ENCODE measurements at regions not wholly inside any gene's neighbourhood (a gene's known extent, or its start where the extent isn't known, plus 50 kb on each side); places are given as distances from the start of the nearest gene placed in this dataset.

DNA sequence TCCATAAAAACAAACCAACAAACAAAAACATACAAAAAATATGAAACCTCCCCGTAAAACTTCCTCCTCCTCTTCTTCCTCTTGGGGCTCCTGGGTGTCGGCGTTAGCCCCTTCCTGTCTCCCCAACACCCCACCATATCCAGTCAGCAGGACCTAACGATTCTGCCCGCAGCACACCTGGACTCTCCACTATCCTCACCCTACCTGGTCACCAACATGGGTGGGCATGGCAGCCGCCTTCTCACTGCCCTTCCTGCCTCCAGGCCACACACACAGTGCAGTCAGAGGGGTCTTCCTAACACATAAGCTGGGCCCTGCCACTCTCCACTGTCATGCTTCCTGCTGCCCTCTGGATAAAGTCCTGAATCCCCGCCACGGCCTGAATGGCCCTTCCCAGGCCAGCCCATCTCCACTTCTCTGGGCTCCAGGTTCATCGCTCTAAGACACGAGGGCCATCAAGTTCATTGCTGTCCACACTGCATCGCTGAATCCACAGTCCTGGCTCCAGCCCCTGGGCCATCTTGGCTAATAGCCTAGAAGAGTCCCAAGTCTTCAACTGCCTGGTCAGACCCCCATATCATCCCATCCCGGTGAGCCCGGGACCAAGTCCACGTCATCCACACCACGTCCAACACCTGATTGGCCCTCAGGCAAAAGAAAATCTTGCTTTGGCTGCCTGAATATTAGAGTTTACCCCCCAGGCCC is 76.2 kb downstream of the IGLL1 start:
- H3K4me2 ChIP-seq (ENCODE audit: low read depth, low read length) = no peak overlapping the region
- no peak overlapping the region for H3K9ac ChIP-seq (ENCODE audit: insufficient read depth, low read depth, low read length)
- intact Hi-C loops (cut with micrococcal nuclease; ENCODE audit: unreplicated experiment) = no loop called here
- ChIA-PET POLR2A (no interaction called here), CTCF (ENCODE audit: low intra/inter-chr PET ratio, low total read pairs) (no interaction called here)
- H4K20me1 ChIP-seq (ENCODE audit: insufficient read depth, low read length) = no peaks in the 10 kb centered on the region
- no peak overlapping the region for H3K27ac ChIP-seq (ENCODE audit: extremely low read length, insufficient read depth, low read length)
- ATAC-seq (no peak), DNase-seq (ENCODE audit: low spot score) (no peak), FAIRE-seq (no peak)
- 72% methylated on average over 15 of the region's 15 CpGs for WGBS (ENCODE audit: low lambda C conversion rate)
- BruUV-seq (replicated peaks) = no TSS peak
- H3K79me2 ChIP-seq (ENCODE audit: insufficient read depth, low read length) = no peaks in the 10 kb centered on the region
- no peaks in the 10 kb centered on the region for H3K36me3 ChIP-seq (replicated peaks in 1 of 2; ENCODE audit: control insufficient read depth in 1 of 2, insufficient read depth in 2 of 2, low read length in 2 of 2)
- TF ChIP-seq, protein P1, sequence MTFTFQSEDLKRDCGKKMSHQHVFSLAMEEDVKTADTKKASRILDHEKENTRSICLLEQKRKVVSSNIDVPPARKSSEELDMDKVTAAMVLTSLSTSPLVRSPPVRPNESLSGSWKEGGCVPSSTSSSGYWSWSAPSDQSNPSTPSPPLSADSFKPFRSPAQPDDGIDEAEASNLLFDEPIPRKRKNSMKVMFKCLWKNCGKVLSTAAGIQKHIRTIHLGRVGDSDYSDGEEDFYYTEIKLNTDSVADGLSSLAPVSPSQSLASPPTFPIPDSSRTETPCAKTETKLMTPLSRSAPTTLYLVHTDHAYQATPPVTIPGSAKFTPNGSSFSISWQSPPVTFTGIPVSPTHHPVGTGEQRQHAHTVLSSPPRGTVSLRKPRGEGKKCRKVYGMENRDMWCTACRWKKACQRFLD (CRISPR knock-in tag; IDR thresholded peaks at IDR 0.05; ENCODE audit: borderline replicate concordance) = no peak
- TF ChIP-seq, protein P2, sequence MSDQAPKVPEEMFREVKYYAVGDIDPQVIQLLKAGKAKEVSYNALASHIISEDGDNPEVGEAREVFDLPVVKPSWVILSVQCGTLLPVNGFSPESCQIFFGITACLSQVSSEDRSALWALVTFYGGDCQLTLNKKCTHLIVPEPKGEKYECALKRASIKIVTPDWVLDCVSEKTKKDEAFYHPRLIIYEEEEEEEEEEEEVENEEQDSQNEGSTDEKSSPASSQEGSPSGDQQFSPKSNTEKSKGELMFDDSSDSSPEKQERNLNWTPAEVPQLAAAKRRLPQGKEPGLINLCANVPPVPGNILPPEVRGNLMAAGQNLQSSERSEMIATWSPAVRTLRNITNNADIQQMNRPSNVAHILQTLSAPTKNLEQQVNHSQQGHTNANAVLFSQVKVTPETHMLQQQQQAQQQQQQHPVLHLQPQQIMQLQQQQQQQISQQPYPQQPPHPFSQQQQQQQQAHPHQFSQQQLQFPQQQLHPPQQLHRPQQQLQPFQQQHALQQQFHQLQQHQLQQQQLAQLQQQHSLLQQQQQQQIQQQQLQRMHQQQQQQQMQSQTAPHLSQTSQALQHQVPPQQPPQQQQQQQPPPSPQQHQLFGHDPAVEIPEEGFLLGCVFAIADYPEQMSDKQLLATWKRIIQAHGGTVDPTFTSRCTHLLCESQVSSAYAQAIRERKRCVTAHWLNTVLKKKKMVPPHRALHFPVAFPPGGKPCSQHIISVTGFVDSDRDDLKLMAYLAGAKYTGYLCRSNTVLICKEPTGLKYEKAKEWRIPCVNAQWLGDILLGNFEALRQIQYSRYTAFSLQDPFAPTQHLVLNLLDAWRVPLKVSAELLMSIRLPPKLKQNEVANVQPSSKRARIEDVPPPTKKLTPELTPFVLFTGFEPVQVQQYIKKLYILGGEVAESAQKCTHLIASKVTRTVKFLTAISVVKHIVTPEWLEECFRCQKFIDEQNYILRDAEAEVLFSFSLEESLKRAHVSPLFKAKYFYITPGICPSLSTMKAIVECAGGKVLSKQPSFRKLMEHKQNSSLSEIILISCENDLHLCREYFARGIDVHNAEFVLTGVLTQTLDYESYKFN (CRISPR knock-in tag; conservative IDR thresholded peaks at IDR 0.05) = no peak
- TF ChIP-seq SP5 (CRISPR knock-in tag; IDR thresholded peaks at IDR 0.05; ENCODE audit: borderline replicate concordance, low read depth) = no peak
- no peak for TF ChIP-seq TP53 (CRISPR knock-in tag; conservative IDR thresholded peaks at IDR 0.05)
- TF ChIP-seq GTF2F1 (IDR thresholded peaks at IDR 0.05; ENCODE audit: low read length) = no peak
- TF ChIP-seq, protein P3, sequence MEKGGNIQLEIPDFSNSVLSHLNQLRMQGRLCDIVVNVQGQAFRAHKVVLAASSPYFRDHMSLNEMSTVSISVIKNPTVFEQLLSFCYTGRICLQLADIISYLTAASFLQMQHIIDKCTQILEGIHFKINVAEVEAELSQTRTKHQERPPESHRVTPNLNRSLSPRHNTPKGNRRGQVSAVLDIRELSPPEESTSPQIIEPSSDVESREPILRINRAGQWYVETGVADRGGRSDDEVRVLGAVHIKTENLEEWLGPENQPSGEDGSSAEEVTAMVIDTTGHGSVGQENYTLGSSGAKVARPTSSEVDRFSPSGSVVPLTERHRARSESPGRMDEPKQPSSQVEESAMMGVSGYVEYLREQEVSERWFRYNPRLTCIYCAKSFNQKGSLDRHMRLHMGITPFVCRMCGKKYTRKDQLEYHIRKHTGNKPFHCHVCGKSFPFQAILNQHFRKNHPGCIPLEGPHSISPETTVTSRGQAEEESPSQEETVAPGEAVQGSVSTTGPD (CRISPR knock-in tag; IDR thresholded peaks at IDR 0.05) = no peak
- TF ChIP-seq PCBP2 (optimal IDR thresholded peaks at IDR 0.05; ENCODE audit: low read depth, low read length, poor library complexity, severe bottlenecking) = no peak
- TF ChIP-seq NFYC (CRISPR knock-in tag; IDR thresholded peaks at IDR 0.05) = no peak
- TF ChIP-seq HDAC6 (IDR thresholded peaks at IDR 0.05; ENCODE audit: low read depth, low read length) = no peak
- TF ChIP-seq, protein P4, sequence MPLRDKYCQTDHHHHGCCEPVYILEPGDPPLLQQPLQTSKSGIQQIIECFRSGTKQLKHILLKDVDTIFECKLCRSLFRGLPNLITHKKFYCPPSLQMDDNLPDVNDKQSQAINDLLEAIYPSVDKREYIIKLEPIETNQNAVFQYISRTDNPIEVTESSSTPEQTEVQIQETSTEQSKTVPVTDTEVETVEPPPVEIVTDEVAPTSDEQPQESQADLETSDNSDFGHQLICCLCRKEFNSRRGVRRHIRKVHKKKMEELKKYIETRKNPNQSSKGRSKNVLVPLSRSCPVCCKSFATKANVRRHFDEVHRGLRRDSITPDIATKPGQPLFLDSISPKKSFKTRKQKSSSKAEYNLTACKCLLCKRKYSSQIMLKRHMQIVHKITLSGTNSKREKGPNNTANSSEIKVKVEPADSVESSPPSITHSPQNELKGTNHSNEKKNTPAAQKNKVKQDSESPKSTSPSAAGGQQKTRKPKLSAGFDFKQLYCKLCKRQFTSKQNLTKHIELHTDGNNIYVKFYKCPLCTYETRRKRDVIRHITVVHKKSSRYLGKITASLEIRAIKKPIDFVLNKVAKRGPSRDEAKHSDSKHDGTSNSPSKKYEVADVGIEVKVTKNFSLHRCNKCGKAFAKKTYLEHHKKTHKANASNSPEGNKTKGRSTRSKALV (CRISPR knock-in tag; IDR thresholded peaks at IDR 0.05) = no peak
- TF ChIP-seq, protein P5, sequence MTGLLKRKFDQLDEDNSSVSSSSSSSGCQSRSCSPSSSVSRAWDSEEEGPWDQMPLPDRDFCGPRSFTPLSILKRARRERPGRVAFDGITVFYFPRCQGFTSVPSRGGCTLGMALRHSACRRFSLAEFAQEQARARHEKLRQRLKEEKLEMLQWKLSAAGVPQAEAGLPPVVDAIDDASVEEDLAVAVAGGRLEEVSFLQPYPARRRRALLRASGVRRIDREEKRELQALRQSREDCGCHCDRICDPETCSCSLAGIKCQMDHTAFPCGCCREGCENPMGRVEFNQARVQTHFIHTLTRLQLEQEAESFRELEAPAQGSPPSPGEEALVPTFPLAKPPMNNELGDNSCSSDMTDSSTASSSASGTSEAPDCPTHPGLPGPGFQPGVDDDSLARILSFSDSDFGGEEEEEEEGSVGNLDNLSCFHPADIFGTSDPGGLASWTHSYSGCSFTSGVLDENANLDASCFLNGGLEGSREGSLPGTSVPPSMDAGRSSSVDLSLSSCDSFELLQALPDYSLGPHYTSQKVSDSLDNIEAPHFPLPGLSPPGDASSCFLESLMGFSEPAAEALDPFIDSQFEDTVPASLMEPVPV (CRISPR knock-in tag; IDR thresholded peaks at IDR 0.05) = no peak
- TF ChIP-seq, protein P6, sequence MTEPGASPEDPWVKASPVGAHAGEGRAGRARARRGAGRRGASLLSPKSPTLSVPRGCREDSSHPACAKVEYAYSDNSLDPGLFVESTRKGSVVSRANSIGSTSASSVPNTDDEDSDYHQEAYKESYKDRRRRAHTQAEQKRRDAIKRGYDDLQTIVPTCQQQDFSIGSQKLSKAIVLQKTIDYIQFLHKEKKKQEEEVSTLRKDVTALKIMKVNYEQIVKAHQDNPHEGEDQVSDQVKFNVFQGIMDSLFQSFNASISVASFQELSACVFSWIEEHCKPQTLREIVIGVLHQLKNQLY (CRISPR knock-in tag; IDR thresholded peaks at IDR 0.05) = no peak
- in situ Hi-C loops (cut with HindIII; ENCODE audit: extremely low pct_ligation_motif_present, low pct_unique_long_range_greater_than_20kb) = no loop called here
- peaks cover 48% of the 10 kb centered on the region for H3K4me1 ChIP-seq (ENCODE audit: insufficient read depth, low read length)
- H2AFZ ChIP-seq (ENCODE audit: low read length) = no peak overlapping the region
- H3K9me3 ChIP-seq (ENCODE audit: low read length) = no peaks in the 10 kb centered on the region
- no peak overlapping the region for H3K4me3 ChIP-seq (replicated peaks in 1 of 3; ENCODE audit: insufficient read depth in 1 of 3, low read depth in 2 of 3, low read length in 3 of 3)
- H3K27me3 ChIP-seq (ENCODE audit: control insufficient read depth in 1 of 2, insufficient read depth in 2 of 2, low read length in 2 of 2) = peaks cover 0 to 4% of the 10 kb centered on the region in 2 experiments; a peak in 1 of 5 replicates
